ENCODE measurements at regions not wholly inside any gene's neighbourhood (a gene's known extent, or its start where the extent isn't known, plus 50 kb on each side); places are given as distances from the start of the nearest gene placed in this dataset.
"Not testable (repeated sequence)": the region's sequence is repeated elsewhere in the genome, so short reads cannot be mapped to it uniquely, and the experiment has no call there.

DNA sequence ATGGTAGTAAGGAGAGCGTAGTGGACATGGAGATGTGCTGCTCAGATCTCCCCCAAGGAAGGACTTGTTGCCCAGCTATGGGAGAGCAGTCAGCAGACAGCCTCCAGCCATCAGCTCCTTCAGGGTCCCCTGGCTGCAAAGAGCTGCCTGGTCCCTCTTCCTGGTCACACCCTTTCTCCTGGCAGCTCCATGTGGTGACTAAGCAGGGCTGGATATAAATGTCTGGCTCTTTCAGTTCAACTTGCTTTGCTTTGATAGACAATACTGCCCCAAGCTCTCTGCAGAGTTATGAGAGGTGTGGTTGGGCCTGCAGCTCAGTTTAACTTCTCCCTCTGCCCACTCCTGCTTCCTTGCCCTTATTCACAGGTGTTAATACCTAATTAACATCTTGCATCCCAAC is 64.1 kb upstream of the DDR1 start:
- H3K27me3 ChIP-seq (replicated peaks; ENCODE audit: control insufficient read depth, insufficient read depth, low read length, poor library complexity, severe bottlenecking), result no peaks in the 10 kb centered on the region
- peaks cover 3% of the 10 kb centered on the region for H3K36me3 ChIP-seq (ENCODE audit: control insufficient read depth, insufficient read depth, low read length)
- H3K9me3 ChIP-seq (ENCODE audit: control insufficient read depth, low read length), result no peaks in the 10 kb centered on the region
- no peak overlapping the region for H3K27ac ChIP-seq (ENCODE audit: insufficient read depth, low read length, poor library complexity, severe bottlenecking)
- no peak overlapping the region for H3K4me3 ChIP-seq (ENCODE audit: insufficient read depth, low read depth, low read length, poor library complexity, severe bottlenecking)
- peaks cover 2% of the 10 kb centered on the region for H3K4me1 ChIP-seq (ENCODE audit: control insufficient read depth, insufficient read depth, low read length, poor library complexity, severe bottlenecking)
- DNase-seq, result no peak

DNA sequence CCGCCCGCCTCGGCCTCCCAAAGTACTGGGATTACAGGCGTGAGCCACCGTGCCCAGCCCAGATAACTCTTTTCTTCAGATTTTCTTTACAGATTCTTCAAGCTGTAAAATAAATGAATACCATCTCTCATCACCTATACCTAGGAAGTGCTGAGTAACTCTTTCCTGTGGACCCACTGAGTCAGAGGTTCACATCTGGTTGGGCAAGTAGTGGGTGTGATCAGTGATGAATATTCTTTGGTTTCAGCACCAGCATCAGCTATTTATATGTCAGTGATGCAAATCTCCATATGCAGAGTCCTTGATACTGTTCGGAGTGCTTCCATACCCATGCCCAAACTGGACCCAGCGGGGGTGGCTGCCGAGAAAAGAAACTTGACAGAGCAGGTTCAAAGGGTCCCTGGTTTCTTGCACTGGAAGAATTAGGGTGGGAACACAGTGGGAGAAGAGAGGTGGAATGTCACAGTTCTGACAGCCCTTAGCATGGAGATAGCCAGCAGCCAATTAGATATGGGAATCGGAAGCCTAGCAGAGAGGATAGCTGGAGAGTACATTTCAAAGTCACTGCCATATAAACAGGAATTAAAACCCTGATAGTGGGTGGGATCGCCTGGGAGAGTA is 64.9 kb upstream of the DDR1 start:
- Histone ChIP-seq H3K4me3 (ENCODE audit: insufficient read depth, low read depth, low read length, poor library complexity, severe bottlenecking) (no peak overlapping the region), H3K4me1 (ENCODE audit: control insufficient read depth, insufficient read depth, low read length, poor library complexity, severe bottlenecking) (peaks cover 6% of the 10 kb centered on the region), H3K27ac (ENCODE audit: insufficient read depth, low read length, poor library complexity, severe bottlenecking) (no peak overlapping the region), H3K36me3 (ENCODE audit: control insufficient read depth, insufficient read depth, low read length) (peaks cover under 1% of the 10 kb centered on the region), H3K9me3 (ENCODE audit: control insufficient read depth, low read length) (no peaks in the 10 kb centered on the region), H3K27me3 (replicated peaks; ENCODE audit: control insufficient read depth, insufficient read depth, low read length, poor library complexity, severe bottlenecking) (no peaks in the 10 kb centered on the region)
- DNase-seq, result no peak

DNA sequence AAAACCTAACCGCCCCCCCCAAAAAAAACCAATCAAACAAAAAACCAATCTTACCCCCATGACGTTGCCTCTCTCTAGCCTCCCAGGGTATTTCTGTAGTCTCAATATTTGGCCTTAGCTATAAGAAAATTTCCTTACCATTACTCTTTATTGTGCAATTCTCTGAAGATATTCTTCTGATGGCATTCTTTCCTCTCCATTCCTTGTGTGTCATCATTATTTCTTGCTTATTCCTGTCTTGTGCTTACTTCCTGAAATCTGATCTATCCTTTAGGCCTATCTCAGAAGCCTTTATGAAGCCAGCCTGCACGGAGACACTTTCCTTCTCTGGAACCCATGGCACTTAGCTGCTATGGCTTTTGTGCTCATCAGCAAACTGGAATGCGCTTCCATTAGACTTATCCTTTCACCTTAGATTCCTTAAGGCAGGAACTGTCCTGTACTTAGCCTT is 65.9 kb upstream of the DDR1 start:
- DNase-seq, result no peak
- no peak overlapping the region for H3K27ac ChIP-seq (ENCODE audit: insufficient read depth, low read length, poor library complexity, severe bottlenecking)
- peaks cover 15% of the 10 kb centered on the region for H3K4me1 ChIP-seq (ENCODE audit: control insufficient read depth, insufficient read depth, low read length, poor library complexity, severe bottlenecking)

DNA sequence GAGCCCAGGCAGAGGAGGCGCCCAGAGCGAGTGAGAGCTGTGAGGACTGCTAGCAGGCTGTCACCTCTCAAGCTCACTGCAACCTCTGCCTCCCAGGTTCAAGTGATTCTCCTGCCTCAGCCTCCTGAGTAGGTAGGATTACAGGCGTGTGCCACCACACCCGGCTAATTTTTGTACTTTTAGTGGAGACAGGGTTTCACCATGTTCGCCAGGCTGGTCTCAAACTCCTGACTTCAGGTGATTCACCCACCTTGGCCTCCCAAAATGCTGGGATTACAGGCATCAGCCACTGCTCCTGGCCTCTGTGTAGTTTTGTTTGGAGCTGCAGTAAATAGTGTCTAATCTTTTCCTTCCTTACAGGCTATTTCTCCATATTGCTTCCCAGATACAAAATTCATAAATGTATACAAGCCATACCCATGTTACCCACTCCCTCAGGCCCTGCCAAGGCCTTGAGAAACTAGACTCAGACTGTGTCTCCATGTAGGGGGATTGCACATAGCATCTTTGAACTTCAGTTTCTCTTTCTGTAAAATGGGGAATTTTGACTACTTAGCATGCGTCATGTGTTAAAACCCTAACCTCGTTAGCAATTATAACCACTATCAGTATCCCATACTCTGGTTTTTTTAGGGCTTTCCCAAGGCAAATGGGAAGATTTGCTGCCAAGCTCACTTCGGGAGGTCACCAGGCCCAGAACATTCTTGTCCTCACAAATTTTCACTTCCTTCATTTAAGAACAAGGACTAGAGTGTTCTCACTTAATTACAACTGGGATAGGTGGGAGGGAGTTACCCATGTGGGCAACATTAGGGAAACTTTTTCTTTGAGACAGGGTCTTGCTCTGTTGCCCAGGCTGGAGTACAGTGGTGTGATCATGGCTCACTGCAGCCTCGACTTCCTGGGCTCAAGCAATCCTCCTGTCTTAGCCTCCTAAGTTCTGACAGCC is 67.3 kb upstream of the DDR1 start:
- DNase-seq, result no peak
- H3K27me3 ChIP-seq (replicated peaks; ENCODE audit: control insufficient read depth, insufficient read depth, low read length, poor library complexity, severe bottlenecking), result no peaks in the 10 kb centered on the region
- no peak overlapping the region for H3K4me3 ChIP-seq (ENCODE audit: insufficient read depth, low read depth, low read length, poor library complexity, severe bottlenecking)
- H3K9me3 ChIP-seq (ENCODE audit: control insufficient read depth, low read length), result no peaks in the 10 kb centered on the region
- no peaks in the 10 kb centered on the region for H3K36me3 ChIP-seq (ENCODE audit: control insufficient read depth, insufficient read depth, low read length)
- H3K27ac ChIP-seq (ENCODE audit: insufficient read depth, low read length, poor library complexity, severe bottlenecking), result no peak overlapping the region
- peaks cover 18% of the 10 kb centered on the region for H3K4me1 ChIP-seq (ENCODE audit: control insufficient read depth, insufficient read depth, low read length, poor library complexity, severe bottlenecking)

More for the DNA sequence above, 65.9 kb upstream of the DDR1 start:
- Histone ChIP-seq H3K27me3 (replicated peaks; ENCODE audit: control insufficient read depth, insufficient read depth, low read length, poor library complexity, severe bottlenecking) (no peaks in the 10 kb centered on the region), H3K9me3 (ENCODE audit: control insufficient read depth, low read length) (no peaks in the 10 kb centered on the region), H3K36me3 (ENCODE audit: control insufficient read depth, insufficient read depth, low read length) (no peaks in the 10 kb centered on the region), H3K4me3 (ENCODE audit: insufficient read depth, low read depth, low read length, poor library complexity, severe bottlenecking) (no peak overlapping the region)

DNA sequence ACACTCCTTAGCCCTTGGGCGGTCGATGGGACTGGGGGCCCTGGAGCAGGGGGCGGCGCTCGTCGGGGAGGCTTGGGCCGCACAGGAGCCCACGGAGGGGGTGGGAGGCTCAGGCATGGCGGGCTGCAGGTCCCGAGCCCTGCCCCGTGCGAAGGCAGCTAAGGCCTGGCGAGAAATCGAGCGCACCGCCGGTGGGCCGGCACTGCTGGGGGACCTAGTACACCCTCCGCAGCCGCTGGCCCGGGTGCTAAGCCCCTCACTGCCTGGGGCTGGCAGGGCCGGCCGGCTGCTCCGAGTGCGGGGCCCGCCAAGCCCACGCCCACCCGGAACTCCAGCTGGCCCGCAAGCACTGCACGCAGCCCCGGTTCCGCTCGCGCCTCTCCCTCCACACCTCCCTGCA is 68.0 kb upstream of the DDR1 start:
- H3K4me1 ChIP-seq (ENCODE audit: control insufficient read depth, insufficient read depth, low read length, poor library complexity, severe bottlenecking), result peaks cover 16% of the 10 kb centered on the region
- not testable (repeated sequence) for H3K27ac ChIP-seq (ENCODE audit: insufficient read depth, low read length, poor library complexity, severe bottlenecking); H3K9me3 ChIP-seq (ENCODE audit: control insufficient read depth, low read length); DNase-seq; H3K4me3 ChIP-seq (ENCODE audit: insufficient read depth, low read depth, low read length, poor library complexity, severe bottlenecking); H3K36me3 ChIP-seq (ENCODE audit: control insufficient read depth, insufficient read depth, low read length); H3K27me3 ChIP-seq (replicated peaks; ENCODE audit: control insufficient read depth, insufficient read depth, low read length, poor library complexity, severe bottlenecking)

DNA sequence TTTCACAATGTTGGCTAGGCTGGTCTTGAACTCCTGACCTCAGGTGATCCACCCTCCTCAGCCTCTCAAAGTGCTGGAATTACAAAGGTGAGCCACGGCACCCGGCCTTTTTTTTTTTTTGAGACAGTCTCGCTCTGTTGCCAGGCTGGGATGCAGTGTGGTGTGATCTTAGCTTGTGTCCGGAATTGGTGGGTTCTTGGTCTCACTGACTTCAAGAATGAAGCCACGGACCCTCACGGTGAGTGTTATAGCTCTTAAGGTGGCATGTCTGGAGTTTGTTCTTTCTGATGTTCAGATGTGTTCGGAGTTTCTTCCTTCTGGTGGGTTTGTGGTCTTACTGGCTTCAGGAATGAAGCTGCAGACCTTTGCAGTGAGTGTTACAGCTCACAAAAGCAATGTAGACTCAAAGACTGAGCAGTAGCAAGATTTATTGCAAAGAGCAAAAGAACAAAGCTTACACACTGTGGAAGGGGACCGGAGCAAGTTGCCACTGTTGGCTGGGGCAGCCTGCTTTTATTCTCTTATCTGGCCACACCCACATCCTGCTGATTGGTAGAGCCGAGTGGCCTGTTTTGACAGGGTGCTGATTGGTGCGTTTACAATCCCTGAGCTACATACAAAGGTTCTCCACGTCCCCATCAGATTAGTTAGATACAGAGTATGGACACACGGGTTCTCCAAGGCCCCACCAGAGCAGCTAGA is 69.1 kb upstream of the DDR1 start:
- H3K9me3 ChIP-seq (ENCODE audit: control insufficient read depth, low read length); H3K36me3 ChIP-seq (ENCODE audit: control insufficient read depth, insufficient read depth, low read length); H3K4me3 ChIP-seq (ENCODE audit: insufficient read depth, low read depth, low read length, poor library complexity, severe bottlenecking); H3K27me3 ChIP-seq (replicated peaks; ENCODE audit: control insufficient read depth, insufficient read depth, low read length, poor library complexity, severe bottlenecking); DNase-seq; H3K27ac ChIP-seq (ENCODE audit: insufficient read depth, low read length, poor library complexity, severe bottlenecking): not testable (repeated sequence)
- H3K4me1 ChIP-seq (ENCODE audit: control insufficient read depth, insufficient read depth, low read length, poor library complexity, severe bottlenecking), result peaks cover 23% of the 10 kb centered on the region

DNA sequence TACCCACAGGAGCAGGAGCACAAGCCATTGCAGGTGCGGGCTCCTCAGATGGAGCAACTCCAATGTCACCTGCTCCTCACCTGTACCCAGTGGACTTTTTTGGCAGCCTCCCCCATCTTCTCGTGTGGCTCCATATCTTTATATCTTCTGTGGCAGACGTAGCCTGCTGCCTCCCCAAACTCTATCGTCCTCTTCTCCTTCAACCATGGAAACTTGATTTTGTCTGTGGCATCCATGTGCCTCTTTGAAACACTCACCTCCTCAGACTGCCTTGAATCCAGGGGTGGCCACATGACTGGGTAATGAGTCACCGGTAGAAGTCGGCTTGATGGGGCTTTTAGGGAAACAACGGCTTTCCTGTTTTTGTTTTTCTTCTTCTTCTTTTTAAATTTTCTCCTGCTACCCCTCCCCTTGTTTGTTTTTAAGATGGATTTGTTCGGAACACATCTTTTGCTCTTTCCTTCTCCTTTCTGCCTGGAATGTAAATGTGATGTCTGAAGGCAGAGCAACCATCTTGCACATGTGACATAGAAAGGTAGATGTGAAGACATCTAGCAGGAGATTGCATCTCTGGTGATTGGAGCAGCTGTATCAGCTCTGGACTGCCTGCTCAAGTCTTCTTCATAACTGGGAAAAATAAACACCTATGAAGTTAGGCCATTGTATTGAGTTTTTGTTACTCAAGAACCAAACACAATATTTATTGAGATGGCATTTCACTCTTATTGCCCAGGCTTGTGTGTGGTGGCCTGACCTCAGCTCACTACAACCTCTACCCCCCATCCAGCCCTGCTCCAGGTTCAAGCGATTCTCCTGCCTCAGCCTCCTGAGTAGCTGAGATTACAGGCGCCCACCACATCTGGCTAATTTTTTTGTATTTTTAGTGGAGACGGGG is 69.9 kb upstream of the DDR1 start:
- Histone ChIP-seq H3K27ac (ENCODE audit: insufficient read depth, low read length, poor library complexity, severe bottlenecking) (peak overlapping the region; percentile 46), H3K36me3 (ENCODE audit: control insufficient read depth, insufficient read depth, low read length) (no peaks in the 10 kb centered on the region)
- peak; percentile 12 to 21 (median 21) for DNase-seq

DNA sequence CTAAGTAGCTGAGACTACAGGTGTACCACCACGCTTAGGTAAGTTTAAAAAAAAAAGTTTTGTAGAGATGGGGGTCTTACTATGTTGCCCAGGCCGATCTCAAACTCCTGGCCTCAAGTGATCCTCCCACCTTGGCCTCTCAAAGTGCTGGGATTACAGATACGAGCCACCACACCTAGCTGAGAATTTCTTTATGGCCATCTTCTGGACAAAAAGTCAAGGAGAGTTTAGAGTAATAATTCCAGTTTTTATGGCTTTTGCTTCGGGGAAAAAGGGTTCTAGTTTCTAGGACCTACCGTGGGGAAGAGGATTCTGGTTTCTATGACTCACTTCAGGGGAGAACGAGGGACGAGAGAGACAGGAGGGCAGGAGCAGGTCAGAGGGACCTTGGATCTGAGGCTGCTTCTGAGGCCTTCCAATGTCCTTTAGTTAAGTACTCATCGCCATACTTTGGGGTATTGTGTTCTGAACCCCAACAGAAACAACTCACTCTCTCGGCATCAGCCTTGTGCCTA is 69.3 kb upstream of the IER3 start:
- DNase-seq, result no peak
- Histone ChIP-seq H3K27ac (ENCODE audit: insufficient read depth, low read length, poor library complexity, severe bottlenecking) (peak overlapping the region; percentile 46), H3K27me3 (replicated peaks; ENCODE audit: control insufficient read depth, insufficient read depth, low read length, poor library complexity, severe bottlenecking) (no peaks in the 10 kb centered on the region), H3K4me1 (ENCODE audit: control insufficient read depth, insufficient read depth, low read length, poor library complexity, severe bottlenecking) (peaks cover 26% of the 10 kb centered on the region), H3K36me3 (ENCODE audit: control insufficient read depth, insufficient read depth, low read length) (no peaks in the 10 kb centered on the region), H3K9me3 (ENCODE audit: control insufficient read depth, low read length) (no peaks in the 10 kb centered on the region), H3K4me3 (ENCODE audit: insufficient read depth, low read depth, low read length, poor library complexity, severe bottlenecking) (no peak overlapping the region)

More for the DNA sequence above, 69.9 kb upstream of the DDR1 start:
- Histone ChIP-seq H3K4me3 (ENCODE audit: insufficient read depth, low read depth, low read length, poor library complexity, severe bottlenecking) (no peak overlapping the region), H3K27me3 (replicated peaks; ENCODE audit: control insufficient read depth, insufficient read depth, low read length, poor library complexity, severe bottlenecking) (no peaks in the 10 kb centered on the region), H3K9me3 (ENCODE audit: control insufficient read depth, low read length) (no peaks in the 10 kb centered on the region), H3K4me1 (ENCODE audit: control insufficient read depth, insufficient read depth, low read length, poor library complexity, severe bottlenecking) (peaks cover 26% of the 10 kb centered on the region)

DNA sequence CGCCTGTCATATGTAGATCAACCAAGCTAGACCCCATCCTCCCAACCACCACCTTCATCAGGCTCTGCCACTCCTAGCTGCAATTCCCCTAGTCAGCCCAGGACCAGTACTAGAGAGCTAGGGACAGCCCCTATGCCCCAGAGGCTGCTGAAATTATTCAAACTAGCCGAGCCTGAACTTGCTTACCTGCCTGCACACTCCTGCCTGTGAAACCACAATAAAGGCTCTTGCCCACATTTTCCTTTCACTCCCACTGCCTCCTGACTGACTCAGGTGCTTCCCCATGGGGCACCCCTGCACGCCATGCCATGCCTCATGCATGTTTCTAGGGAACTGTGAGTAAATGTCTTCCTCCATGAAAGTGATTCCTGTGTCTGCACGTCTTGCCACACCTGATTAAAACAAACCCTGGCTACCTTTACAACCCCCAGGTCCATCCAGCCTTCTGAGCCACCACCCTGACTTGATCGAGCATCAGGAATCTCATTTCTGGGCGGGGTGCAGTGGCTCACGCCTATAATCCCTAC is 66.5 kb upstream of the IER3 start:
- H3K4me3 ChIP-seq (ENCODE audit: insufficient read depth, low read depth, low read length, poor library complexity, severe bottlenecking), result no peak overlapping the region
- H3K27ac ChIP-seq (ENCODE audit: insufficient read depth, low read length, poor library complexity, severe bottlenecking), result no peak overlapping the region
- no peak for DNase-seq
- no peaks in the 10 kb centered on the region for H3K9me3 ChIP-seq (ENCODE audit: control insufficient read depth, low read length)
- no peaks in the 10 kb centered on the region for H3K36me3 ChIP-seq (ENCODE audit: control insufficient read depth, insufficient read depth, low read length)
- H3K27me3 ChIP-seq (replicated peaks; ENCODE audit: control insufficient read depth, insufficient read depth, low read length, poor library complexity, severe bottlenecking), result no peaks in the 10 kb centered on the region
- H3K4me1 ChIP-seq (ENCODE audit: control insufficient read depth, insufficient read depth, low read length, poor library complexity, severe bottlenecking), result peaks cover 26% of the 10 kb centered on the region

Data from effector memory CD4-positive, alpha-beta T cell (primary cell).